ENCODE measurements at regions not wholly inside any gene's neighbourhood (a gene's known extent, or its start where the extent isn't known, plus 50 kb on each side); places are given as distances from the start of the nearest gene placed in this dataset.
"Not testable (repeated sequence)": the region's sequence is repeated elsewhere in the genome, so short reads cannot be mapped to it uniquely, and the experiment has no call there.

DNA sequence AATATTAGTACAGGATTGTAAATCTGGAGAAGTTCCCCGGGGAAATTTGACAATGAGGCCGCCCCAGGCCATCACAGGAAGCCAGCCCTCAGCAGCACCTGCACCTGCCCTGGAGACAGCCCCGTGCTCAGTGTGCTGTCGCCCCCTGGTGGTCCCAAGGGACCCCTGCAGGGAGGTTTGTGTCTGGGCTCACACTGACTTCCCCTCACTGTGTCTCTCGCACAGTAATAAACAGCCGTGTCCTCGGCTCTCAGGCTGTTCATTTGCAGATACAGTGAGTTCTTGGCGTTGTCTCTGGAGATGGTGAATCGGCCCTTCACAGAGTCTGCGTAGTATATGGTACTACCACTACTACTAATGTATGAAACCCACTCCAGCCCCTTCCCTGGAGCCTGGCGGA is 1011.2 kb downstream of the TMEM121 start:
- TF ChIP-seq CTCF (IDR thresholded peaks at IDR 0.05; ENCODE audit: low read depth, low read length, poor library complexity, severe bottlenecking): peak; percentile 31
- TF ChIP-seq EZH2phosphoT487 (IDR thresholded peaks at IDR 0.05; ENCODE audit: borderline replicate concordance, low read length): not testable (repeated sequence)

All from DOHH2 (cell line).